K562 (cell line): ENCODE measurements at regions not wholly inside any gene's neighbourhood (a gene's known extent, or its start where the extent isn't known, plus 50 kb on each side); places are given as distances from the start of the nearest gene placed in this dataset.

Experiments
- ATAC-seq: fragments of 200-7000 bp; cut with Tn5 transposase; 3 replicates; pipeline ENCODE4 v1.9.1; 2020; ENCODE audit warnings: moderate library complexity
- BruUV-seq: library from RNA; stranded (reverse); fragments of 400-500 nt; replicated peaks from 2 replicates; lab custom pipeline; 2021; lab: Mats Ljungman, UMichigan
- CTCF ChIA-PET: fragments of 300-600 bp; formaldehyde crosslinking; extraction: SDS; loops from one replicate; lab custom pipeline; 2021; ENCODE audit warnings: low intra/inter-chr PET ratio; lab: Yijun Ruan, JAX
- POLR2A ChIA-PET: fragments of 300-600, 350-650 bp; sonication (Branson Sonifier 250); formaldehyde crosslinking; extraction: SDS; loops from one replicate; lab custom pipeline; 2021; ENCODE audit warnings: antibody characterized with exemption, inconsistent platforms; lab: Yijun Ruan, JAX
- DNase-seq, 4 experiments: peaks; one replicate each; pipeline versions ENCODE4 v3.0.0 to v3.0.0-alpha.2; 2011 to 2018; ENCODE audit warnings: low spot score in 3 of 4, mixed read lengths in 3 of 4; ENCODE audit errors: extremely low read depth in 1 of 4
- FAIRE-seq: peaks from 2 replicates; lab custom pipeline; 2011; peaks lifted over from hg19 to GRCh38; lab: Jason Lieb, UNC
- H2AFZ ChIP-seq: 2 replicates; pipeline ENCODE4 v1.6.0; 2011; ENCODE audit warnings: low read depth, low read length, control low read depth, inconsistent platforms
- H3K27ac ChIP-seq: fragments of 200-600 bp; 3 replicates; pipeline ENCODE4 v1.8.0; 2011; ENCODE audit warnings: low read depth, mild to moderate bottlenecking, control low read depth, inconsistent platforms, low read length, moderate library complexity, mixed read lengths; ENCODE audit errors: extremely low read depth
- H3K27me3 ChIP-seq, 2 experiments: fragments of 300-600 bp in 1 of 2; 2 replicates in 1 of 2; 3 replicates in 1 of 2; pipeline versions ENCODE4 v1.6.0 to v1.8.0; 2011; ENCODE audit warnings: inconsistent platforms in 2 of 2, low read length in 2 of 2, mild to moderate bottlenecking in 1 of 2, mixed read lengths in 1 of 2, moderate library complexity in 1 of 2; ENCODE audit not compliant: control insufficient read depth in 2 of 2, insufficient read depth in 2 of 2
- H3K36me3 ChIP-seq: fragments of 300-600 bp; 3 replicates; pipeline ENCODE4 v1.8.0; 2011; ENCODE audit warnings: mild to moderate bottlenecking, low read length, inconsistent platforms; ENCODE audit not compliant: control insufficient read depth, insufficient read depth
- H3K4me1 ChIP-seq, 2 experiments: fragments of 200-600 bp in 1 of 2; replicated peaks in 1 of 2; 2 replicates in 1 of 2; 3 replicates in 1 of 2; pipeline versions ENCODE4 v1.5.1 to v1.8.0; 2011; ENCODE audit warnings: inconsistent platforms in 2 of 2, low read length in 2 of 2, mild to moderate bottlenecking in 1 of 2, mixed read lengths in 1 of 2, moderate library complexity in 1 of 2; ENCODE audit not compliant: control insufficient read depth in 2 of 2, insufficient read depth in 2 of 2
- H3K4me2 ChIP-seq: 2 replicates; pipeline ENCODE4 v1.6.1; 2011; ENCODE audit warnings: low read length, control low read depth, inconsistent platforms, mixed read lengths; ENCODE audit not compliant: insufficient read depth
- H3K4me3 ChIP-seq: fragments of 200-600 bp; sonication (generic), shearing (Covaris generic); 2 replicates; pipeline ENCODE4 v1.5.1; 2016; ENCODE audit warnings: control low read depth, inconsistent platforms
- H3K79me2 ChIP-seq: fragments of 200-600 bp; 3 replicates; pipeline ENCODE4 v1.8.0; 2011; ENCODE audit warnings: low read length, inconsistent platforms; ENCODE audit not compliant: control insufficient read depth, insufficient read depth
- H3K9ac ChIP-seq, 2 experiments: 2 replicates each; pipeline versions ENCODE4 v1.6.0 to v1.6.1; 2011; ENCODE audit warnings: low read depth in 2 of 2, low read length in 2 of 2, control low read depth in 1 of 2, inconsistent platforms in 1 of 2, mild to moderate bottlenecking in 1 of 2, mixed read lengths in 1 of 2; ENCODE audit not compliant: insufficient read depth in 1 of 2
- H3K9me1 ChIP-seq: one replicate; pipeline ENCODE4 v1.6.0; 2011; ENCODE audit warnings: inconsistent platforms, mild to moderate bottlenecking, low read length, moderate library complexity; ENCODE audit not compliant: control insufficient read depth, insufficient read depth
- H3K9me3 ChIP-seq: replicated peaks from 2 replicates; pipeline ENCODE4 v1.5.1; 2011; ENCODE audit warnings: low read depth, low read length, inconsistent platforms; ENCODE audit not compliant: control insufficient read depth, insufficient read depth
- H4K20me1 ChIP-seq: replicated peaks from 2 replicates; pipeline ENCODE4 v1.6.1; 2011; ENCODE audit warnings: low read length, inconsistent platforms, mixed read lengths; ENCODE audit not compliant: control insufficient read depth, insufficient read depth
- SIRT6 ChIP-seq: IDR thresholded peaks from one replicate; pipeline ENCODE4 v1.6.1; 2012; ENCODE audit warnings: low read depth, mild to moderate bottlenecking, control low read depth, inconsistent platforms, low read length, moderate library complexity
- WGBS: fragments of 100-300 bp; shearing (Covaris generic); methylation state at CpG from one replicate; pipeline ENCODE4 v1.1.6; 2016; ENCODE audit warnings: low coverage, mixed read lengths; ENCODE audit not compliant: insufficient coverage; ENCODE audit errors: missing lambda C conversion rate; 5-methylcytosine and 5-hydroxymethylcytosine counted together
- in situ Hi-C: fragments of 300-500 bp; cut with MboI; formaldehyde crosslinking; loops from 4 replicates; pipeline ENCODE4 v1.15.0; 2018; ENCODE audit warnings: inconsistent platforms, mixed read lengths
- intact Hi-C: fragments of 100-400 bp; cut with micrococcal nuclease; formaldehyde crosslinking; loops from 2 replicates; pipeline ENCODE4 v1.14.2; 2022
- TF ChIP-seq, protein P1 (sequence below), 2 experiments: fragments of 200-800 bp in 1 of 2; sonication (Bioruptor generic) in 1 of 2; sonication (generic) in 1 of 2; formaldehyde crosslinking in 1 of 2; IDR thresholded peaks in 1 of 2; conservative IDR thresholded peaks in 1 of 2; 2 replicates each; pipeline versions ENCODE4 v1.5.0 to v1.6.1; 2016 to 2020; ENCODE audit warnings: missing compliant biosample characterization in 1 of 2, missing genetic modification characterization in 1 of 2, missing genetic modification reagents in 1 of 2
- TF ChIP-seq, protein P2 (sequence below): fragments of 250-450 bp; sonication (Bioruptor Pico); IDR thresholded peaks from 2 replicates; pipeline ENCODE4 v1.8.0; 2021; ENCODE audit warnings: moderate library complexity, mild to moderate bottlenecking, inconsistent platforms

DNA sequence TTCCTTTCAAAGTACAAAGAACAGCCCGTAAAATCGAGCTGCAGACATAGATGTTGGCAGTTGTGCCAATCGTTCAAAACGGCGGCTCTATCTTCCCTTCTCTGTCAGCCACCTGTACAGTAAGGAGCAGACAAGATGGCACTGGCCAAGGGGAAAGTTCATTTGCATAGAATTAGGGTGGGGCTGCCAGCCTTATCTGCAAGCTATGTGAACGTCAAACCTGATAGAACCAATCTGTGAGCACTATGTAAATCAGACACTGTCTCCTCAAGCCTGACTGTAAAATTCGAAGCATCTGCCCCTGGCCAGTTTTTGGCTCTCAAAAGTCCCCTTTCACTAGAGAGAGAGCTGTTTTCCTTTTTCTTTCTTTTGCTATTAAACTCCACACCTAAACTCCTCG, 374.5 kb downstream of the EPM2A start:
- H3K9me3 ChIP-seq: 0 out of 2 replicates have a peak, but pooled peaks cover 2% of the 10 kb centered on the region
- H3K4me3 ChIP-seq: no peak overlapping the region
- CTCF ChIA-PET: no interaction called here
- H3K27ac ChIP-seq: no peak overlapping the region
- no peaks in the 10 kb centered on the region for H3K36me3 ChIP-seq
- no peak overlapping the region for H3K4me2 ChIP-seq
- no peaks in the 10 kb centered on the region for H3K79me2 ChIP-seq
- in situ Hi-C loops (no loop called here), intact Hi-C loops (no loop called here)
- POLR2A ChIA-PET: interaction anchor here (0.6 kb wide), 1 partner anchor 300 kb away, joined by 3 read pairs; no protein-coding TSS in a partner anchor
- BruUV-seq: no TSS peak
- H2AFZ ChIP-seq: no peak overlapping the region
- DNase-seq (no peak), FAIRE-seq (no peak), ATAC-seq (no peak)
- H3K9ac ChIP-seq: no peak overlapping the region
- no peaks in the 10 kb centered on the region for H3K27me3 ChIP-seq
- 2% methylated on average over 8 of the region's 8 CpGs for WGBS
- TF ChIP-seq SIRT6: no peak
- TF ChIP-seq, protein P1, sequence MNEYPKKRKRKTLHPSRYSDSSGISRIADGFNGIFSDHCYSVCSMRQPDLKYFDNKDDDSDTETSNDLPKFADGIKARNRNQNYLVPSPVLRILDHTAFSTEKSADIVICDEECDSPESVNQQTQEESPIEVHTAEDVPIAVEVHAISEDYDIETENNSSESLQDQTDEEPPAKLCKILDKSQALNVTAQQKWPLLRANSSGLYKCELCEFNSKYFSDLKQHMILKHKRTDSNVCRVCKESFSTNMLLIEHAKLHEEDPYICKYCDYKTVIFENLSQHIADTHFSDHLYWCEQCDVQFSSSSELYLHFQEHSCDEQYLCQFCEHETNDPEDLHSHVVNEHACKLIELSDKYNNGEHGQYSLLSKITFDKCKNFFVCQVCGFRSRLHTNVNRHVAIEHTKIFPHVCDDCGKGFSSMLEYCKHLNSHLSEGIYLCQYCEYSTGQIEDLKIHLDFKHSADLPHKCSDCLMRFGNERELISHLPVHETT (CRISPR knock-in tag; conservative IDR thresholded peaks at IDR 0.05 in 1 of 2, IDR thresholded peaks at IDR 0.05 in 1 of 2): no peak
- TF ChIP-seq, protein P2, sequence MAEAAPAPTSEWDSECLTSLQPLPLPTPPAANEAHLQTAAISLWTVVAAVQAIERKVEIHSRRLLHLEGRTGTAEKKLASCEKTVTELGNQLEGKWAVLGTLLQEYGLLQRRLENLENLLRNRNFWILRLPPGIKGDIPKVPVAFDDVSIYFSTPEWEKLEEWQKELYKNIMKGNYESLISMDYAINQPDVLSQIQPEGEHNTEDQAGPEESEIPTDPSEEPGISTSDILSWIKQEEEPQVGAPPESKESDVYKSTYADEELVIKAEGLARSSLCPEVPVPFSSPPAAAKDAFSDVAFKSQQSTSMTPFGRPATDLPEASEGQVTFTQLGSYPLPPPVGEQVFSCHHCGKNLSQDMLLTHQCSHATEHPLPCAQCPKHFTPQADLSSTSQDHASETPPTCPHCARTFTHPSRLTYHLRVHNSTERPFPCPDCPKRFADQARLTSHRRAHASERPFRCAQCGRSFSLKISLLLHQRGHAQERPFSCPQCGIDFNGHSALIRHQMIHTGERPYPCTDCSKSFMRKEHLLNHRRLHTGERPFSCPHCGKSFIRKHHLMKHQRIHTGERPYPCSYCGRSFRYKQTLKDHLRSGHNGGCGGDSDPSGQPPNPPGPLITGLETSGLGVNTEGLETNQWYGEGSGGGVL (CRISPR knock-in tag): no peak
- no peaks in the 10 kb centered on the region for H3K9me1 ChIP-seq
- H4K20me1 ChIP-seq: no peaks in the 10 kb centered on the region
- no peaks in the 10 kb centered on the region for H3K4me1 ChIP-seq
